Body of pancreas (tissue), 4 donors: ENCODE measurements at regions not wholly inside any gene's neighbourhood (a gene's known extent, or its start where the extent isn't known, plus 50 kb on each side); places are given as distances from the start of the nearest gene placed in this dataset.

Experiments used
- POLR2A ChIP-seq, 3 donors: fragments of 450-650 bp; IDR thresholded peaks; one replicate each; pipeline ENCODE4 v1.6.1; 2016; ENCODE audit warnings: antibody characterized with exemption in 3 of 3, mild to moderate bottlenecking in 2 of 3
- TF ChIP-seq, protein P1 (sequence below), 7 experiments: fragments of 450-650 bp in 4 of 7; fragments of 200-600 bp in 3 of 7; sonication (generic) in 3 of 7; IDR thresholded peaks; one replicate each; pipeline ENCODE4 v1.5.1; 2016 to 2019; ENCODE audit warnings: antibody characterized with exemption in 7 of 7

- TF ChIP-seq, protein P1, sequence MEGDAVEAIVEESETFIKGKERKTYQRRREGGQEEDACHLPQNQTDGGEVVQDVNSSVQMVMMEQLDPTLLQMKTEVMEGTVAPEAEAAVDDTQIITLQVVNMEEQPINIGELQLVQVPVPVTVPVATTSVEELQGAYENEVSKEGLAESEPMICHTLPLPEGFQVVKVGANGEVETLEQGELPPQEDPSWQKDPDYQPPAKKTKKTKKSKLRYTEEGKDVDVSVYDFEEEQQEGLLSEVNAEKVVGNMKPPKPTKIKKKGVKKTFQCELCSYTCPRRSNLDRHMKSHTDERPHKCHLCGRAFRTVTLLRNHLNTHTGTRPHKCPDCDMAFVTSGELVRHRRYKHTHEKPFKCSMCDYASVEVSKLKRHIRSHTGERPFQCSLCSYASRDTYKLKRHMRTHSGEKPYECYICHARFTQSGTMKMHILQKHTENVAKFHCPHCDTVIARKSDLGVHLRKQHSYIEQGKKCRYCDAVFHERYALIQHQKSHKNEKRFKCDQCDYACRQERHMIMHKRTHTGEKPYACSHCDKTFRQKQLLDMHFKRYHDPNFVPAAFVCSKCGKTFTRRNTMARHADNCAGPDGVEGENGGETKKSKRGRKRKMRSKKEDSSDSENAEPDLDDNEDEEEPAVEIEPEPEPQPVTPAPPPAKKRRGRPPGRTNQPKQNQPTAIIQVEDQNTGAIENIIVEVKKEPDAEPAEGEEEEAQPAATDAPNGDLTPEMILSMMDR (IDR thresholded peaks at IDR 0.05), result no peak
- no peak for TF ChIP-seq POLR2A (IDR thresholded peaks at IDR 0.05)
Measured at GRCh38 chr12:111035578-111036301, 115.4 kb upstream of the MYL2 start.
